ENCODE measurements at regions not wholly inside any gene's neighbourhood (a gene's known extent, or its start where the extent isn't known, plus 50 kb on each side); places are given as distances from the start of the nearest gene placed in this dataset.

DNA sequence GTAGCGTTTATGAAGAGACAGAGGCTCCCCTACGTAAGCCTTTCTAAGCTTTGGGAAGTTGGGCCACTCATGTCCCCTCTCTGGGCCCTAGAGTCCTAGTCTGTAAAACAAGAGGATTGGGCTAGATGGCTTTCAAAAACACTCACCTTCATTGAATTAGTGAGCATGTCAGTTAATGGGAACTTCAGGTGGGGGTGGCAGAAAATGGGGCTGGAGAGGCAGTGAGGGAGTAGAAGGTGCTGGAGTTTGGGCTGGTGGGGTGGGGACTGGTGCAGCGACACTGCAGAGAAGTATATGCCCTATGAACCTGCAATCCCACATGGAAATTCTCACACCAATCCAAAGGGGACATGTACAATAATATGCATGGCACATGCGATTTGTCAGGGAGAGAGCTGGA is 182.7 kb downstream of the C1orf94 start:
- TF ChIP-seq, protein P1, sequence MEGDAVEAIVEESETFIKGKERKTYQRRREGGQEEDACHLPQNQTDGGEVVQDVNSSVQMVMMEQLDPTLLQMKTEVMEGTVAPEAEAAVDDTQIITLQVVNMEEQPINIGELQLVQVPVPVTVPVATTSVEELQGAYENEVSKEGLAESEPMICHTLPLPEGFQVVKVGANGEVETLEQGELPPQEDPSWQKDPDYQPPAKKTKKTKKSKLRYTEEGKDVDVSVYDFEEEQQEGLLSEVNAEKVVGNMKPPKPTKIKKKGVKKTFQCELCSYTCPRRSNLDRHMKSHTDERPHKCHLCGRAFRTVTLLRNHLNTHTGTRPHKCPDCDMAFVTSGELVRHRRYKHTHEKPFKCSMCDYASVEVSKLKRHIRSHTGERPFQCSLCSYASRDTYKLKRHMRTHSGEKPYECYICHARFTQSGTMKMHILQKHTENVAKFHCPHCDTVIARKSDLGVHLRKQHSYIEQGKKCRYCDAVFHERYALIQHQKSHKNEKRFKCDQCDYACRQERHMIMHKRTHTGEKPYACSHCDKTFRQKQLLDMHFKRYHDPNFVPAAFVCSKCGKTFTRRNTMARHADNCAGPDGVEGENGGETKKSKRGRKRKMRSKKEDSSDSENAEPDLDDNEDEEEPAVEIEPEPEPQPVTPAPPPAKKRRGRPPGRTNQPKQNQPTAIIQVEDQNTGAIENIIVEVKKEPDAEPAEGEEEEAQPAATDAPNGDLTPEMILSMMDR (IDR thresholded peaks at IDR 0.05), result no peak
- TF ChIP-seq ZFX (IDR thresholded peaks at IDR 0.05; ENCODE audit: borderline replicate concordance), result no peak
